ENCODE measurements at regions not wholly inside any gene's neighbourhood (a gene's known extent, or its start where the extent isn't known, plus 50 kb on each side); places are given as distances from the start of the nearest gene placed in this dataset.

- TF ChIP-seq BCLAF1 (IDR thresholded peaks at IDR 0.05) = no peak
- peak; percentile 59; the same call in 1 of the 2 replicates for TF ChIP-seq E2F4 (IDR thresholded peaks at IDR 0.05; ENCODE audit: low read depth, low read length)
- TF ChIP-seq TCF12 (IDR thresholded peaks at IDR 0.05; ENCODE audit: low read depth, low read length) = peak; percentile 51; the same call in 1 of the 2 replicates
- no peak for TF ChIP-seq SRF (IDR thresholded peaks at IDR 0.05; ENCODE audit: low read depth in 2 of 2, low read length in 2 of 2)
- TF ChIP-seq TCF7 (IDR thresholded peaks at IDR 0.05; ENCODE audit: borderline replicate concordance) = no peak
- TF ChIP-seq, protein P1, sequence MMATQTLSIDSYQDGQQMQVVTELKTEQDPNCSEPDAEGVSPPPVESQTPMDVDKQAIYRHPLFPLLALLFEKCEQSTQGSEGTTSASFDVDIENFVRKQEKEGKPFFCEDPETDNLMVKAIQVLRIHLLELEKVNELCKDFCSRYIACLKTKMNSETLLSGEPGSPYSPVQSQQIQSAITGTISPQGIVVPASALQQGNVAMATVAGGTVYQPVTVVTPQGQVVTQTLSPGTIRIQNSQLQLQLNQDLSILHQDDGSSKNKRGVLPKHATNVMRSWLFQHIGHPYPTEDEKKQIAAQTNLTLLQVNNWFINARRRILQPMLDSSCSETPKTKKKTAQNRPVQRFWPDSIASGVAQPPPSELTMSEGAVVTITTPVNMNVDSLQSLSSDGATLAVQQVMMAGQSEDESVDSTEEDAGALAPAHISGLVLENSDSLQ (IDR thresholded peaks at IDR 0.05) = no peak
- no peak for TF ChIP-seq MYC (IDR thresholded peaks at IDR 0.05; ENCODE audit: insufficient read depth, insufficient read length, insufficient replicate concordance, low read length, severe bottlenecking)
- TF ChIP-seq NFYA (IDR thresholded peaks at IDR 0.05; ENCODE audit: borderline replicate concordance, low read depth, low read length) = no peak
- TF ChIP-seq MEF2B (IDR thresholded peaks at IDR 0.05; ENCODE audit: partially characterized antibody, poor library complexity, severe bottlenecking) = no peak
- peak; percentile 88 for TF ChIP-seq RAD21 (IDR thresholded peaks at IDR 0.05; ENCODE audit: insufficient read depth, low read depth, low read length)
- no peak for TF ChIP-seq CHD2 (IDR thresholded peaks at IDR 0.05; ENCODE audit: borderline replicate concordance, low read depth, low read length)
- TF ChIP-seq, protein P2, sequence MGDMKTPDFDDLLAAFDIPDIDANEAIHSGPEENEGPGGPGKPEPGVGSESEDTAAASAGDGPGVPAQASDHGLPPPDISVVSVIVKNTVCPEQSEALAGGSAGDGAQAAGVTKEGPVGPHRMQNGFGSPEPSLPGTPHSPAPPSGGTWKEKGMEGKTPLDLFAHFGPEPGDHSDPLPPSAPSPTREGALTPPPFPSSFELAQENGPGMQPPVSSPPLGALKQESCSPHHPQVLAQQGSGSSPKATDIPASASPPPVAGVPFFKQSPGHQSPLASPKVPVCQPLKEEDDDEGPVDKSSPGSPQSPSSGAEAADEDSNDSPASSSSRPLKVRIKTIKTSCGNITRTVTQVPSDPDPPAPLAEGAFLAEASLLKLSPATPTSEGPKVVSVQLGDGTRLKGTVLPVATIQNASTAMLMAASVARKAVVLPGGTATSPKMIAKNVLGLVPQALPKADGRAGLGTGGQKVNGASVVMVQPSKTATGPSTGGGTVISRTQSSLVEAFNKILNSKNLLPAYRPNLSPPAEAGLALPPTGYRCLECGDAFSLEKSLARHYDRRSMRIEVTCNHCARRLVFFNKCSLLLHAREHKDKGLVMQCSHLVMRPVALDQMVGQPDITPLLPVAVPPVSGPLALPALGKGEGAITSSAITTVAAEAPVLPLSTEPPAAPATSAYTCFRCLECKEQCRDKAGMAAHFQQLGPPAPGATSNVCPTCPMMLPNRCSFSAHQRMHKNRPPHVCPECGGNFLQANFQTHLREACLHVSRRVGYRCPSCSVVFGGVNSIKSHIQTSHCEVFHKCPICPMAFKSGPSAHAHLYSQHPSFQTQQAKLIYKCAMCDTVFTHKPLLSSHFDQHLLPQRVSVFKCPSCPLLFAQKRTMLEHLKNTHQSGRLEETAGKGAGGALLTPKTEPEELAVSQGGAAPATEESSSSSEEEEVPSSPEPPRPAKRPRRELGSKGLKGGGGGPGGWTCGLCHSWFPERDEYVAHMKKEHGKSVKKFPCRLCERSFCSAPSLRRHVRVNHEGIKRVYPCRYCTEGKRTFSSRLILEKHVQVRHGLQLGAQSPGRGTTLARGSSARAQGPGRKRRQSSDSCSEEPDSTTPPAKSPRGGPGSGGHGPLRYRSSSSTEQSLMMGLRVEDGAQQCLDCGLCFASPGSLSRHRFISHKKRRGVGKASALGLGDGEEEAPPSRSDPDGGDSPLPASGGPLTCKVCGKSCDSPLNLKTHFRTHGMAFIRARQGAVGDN (IDR thresholded peaks at IDR 0.05) = no peak
- TF ChIP-seq HDGF (IDR thresholded peaks at IDR 0.05) = no peak
- TF ChIP-seq ZSCAN29 (IDR thresholded peaks at IDR 0.05) = no peak
- TF ChIP-seq TCF3 (IDR thresholded peaks at IDR 0.05; ENCODE audit: borderline replicate concordance, insufficient read depth, low read depth, low read length) = no peak
- TF ChIP-seq, protein P3, sequence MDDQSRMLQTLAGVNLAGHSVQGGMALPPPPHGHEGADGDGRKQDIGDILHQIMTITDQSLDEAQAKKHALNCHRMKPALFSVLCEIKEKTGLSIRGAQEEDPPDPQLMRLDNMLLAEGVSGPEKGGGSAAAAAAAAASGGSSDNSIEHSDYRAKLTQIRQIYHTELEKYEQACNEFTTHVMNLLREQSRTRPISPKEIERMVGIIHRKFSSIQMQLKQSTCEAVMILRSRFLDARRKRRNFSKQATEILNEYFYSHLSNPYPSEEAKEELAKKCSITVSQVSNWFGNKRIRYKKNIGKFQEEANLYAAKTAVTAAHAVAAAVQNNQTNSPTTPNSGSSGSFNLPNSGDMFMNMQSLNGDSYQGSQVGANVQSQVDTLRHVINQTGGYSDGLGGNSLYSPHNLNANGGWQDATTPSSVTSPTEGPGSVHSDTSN (IDR thresholded peaks at IDR 0.05; ENCODE audit: insufficient replicate concordance, low read depth, low read length) = no peak
These were observed 93.6 kb upstream of the MPHOSPH6 start (continued) for GRCh38 chr16:82263521-82264143.

All from GM12878 (cell line).